Ishikawa (cell line): ENCODE measurements at regions not wholly inside any gene's neighbourhood (a gene's known extent, or its start where the extent isn't known, plus 50 kb on each side); places are given as distances from the start of the nearest gene placed in this dataset.

Experiments
- CEBPB ChIP-seq: IDR thresholded peaks from 2 replicates; pipeline ENCODE4 v1.6.1; 2012
- CREB1 ChIP-seq: IDR thresholded peaks from 2 replicates; pipeline ENCODE4 v1.6.1; 2012; ENCODE audit warnings: low read depth
- EGR1 ChIP-seq: IDR thresholded peaks from 2 replicates; pipeline ENCODE4 v1.6.1; 2012
- EP300 ChIP-seq: IDR thresholded peaks from 2 replicates; pipeline ENCODE4 v1.6.1; 2012; ENCODE audit warnings: borderline replicate concordance
- FOXM1 ChIP-seq: IDR thresholded peaks from 2 replicates; pipeline ENCODE4 v1.6.1; 2012; ENCODE audit warnings: low read depth, borderline replicate concordance
- NFIC ChIP-seq: IDR thresholded peaks from 2 replicates; pipeline ENCODE4 v1.6.1; 2012
- RAD21 ChIP-seq: IDR thresholded peaks from 2 replicates; pipeline ENCODE4 v1.6.1; 2012; ENCODE audit warnings: low read depth
- TAF1 ChIP-seq: IDR thresholded peaks from 2 replicates; pipeline ENCODE4 v1.6.1; 2012; ENCODE audit warnings: low read depth, mild to moderate bottlenecking
- TCF12 ChIP-seq: IDR thresholded peaks from 2 replicates; pipeline ENCODE4 v1.6.1; 2012; ENCODE audit warnings: low read depth
- TEAD4 ChIP-seq: IDR thresholded peaks from 2 replicates; pipeline ENCODE4 v1.6.1; 2012
- USF1 ChIP-seq: IDR thresholded peaks from 2 replicates; pipeline ENCODE4 v1.6.1; 2012
- YY1 ChIP-seq: IDR thresholded peaks from 2 replicates; pipeline ENCODE4 v1.6.1; 2012; ENCODE audit warnings: low read depth
- ZBTB7A ChIP-seq: IDR thresholded peaks from 2 replicates; pipeline ENCODE4 v1.6.1; 2012; ENCODE audit warnings: low read depth
- TF ChIP-seq, protein P1 (sequence below): IDR thresholded peaks from 2 replicates; pipeline ENCODE4 v1.6.1; 2012
- TF ChIP-seq, protein P2 (sequence below): IDR thresholded peaks from 2 replicates; pipeline ENCODE4 v1.6.1; 2012; ENCODE audit warnings: low read depth, mild to moderate bottlenecking

- TF ChIP-seq TAF1 (no peak), FOXM1 (no peak), RAD21 (no peak), ZBTB7A (no peak), YY1 (no peak)
These were observed 394.9 kb downstream of the DLEU7 start for GRCh38 chr13:50448535-50448998.

DNA sequence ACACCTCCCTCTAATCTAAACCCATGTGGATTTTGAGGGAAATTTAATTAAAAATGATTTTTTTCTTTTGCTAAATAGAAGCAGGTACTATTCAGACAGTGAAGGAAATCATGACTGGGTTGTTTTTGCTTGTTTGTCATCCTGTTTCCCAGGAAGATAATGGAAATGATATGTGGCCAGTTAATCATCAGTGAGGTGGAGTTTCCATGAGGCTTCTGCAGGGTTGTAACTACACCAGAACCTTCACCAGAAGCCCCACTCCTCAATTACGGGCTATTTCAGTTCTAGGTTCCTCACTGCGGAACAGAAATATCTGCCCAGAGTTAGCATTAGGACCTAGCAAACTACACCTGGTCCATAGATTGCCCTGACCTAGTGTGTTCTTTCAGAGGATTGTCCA is 394.0 kb downstream of the DLEU7 start:
- TF ChIP-seq, protein P1, sequence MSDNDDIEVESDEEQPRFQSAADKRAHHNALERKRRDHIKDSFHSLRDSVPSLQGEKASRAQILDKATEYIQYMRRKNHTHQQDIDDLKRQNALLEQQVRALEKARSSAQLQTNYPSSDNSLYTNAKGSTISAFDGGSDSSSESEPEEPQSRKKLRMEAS: no peak
- TF ChIP-seq FOXM1 (no peak), YY1 (no peak), CEBPB (no peak)

- no peak for TF ChIP-seq FOXM1
- no peak for TF ChIP-seq RAD21
These were observed 393.2 kb downstream of the DLEU7 start for GRCh38 chr13:50450279-50450678.

DNA sequence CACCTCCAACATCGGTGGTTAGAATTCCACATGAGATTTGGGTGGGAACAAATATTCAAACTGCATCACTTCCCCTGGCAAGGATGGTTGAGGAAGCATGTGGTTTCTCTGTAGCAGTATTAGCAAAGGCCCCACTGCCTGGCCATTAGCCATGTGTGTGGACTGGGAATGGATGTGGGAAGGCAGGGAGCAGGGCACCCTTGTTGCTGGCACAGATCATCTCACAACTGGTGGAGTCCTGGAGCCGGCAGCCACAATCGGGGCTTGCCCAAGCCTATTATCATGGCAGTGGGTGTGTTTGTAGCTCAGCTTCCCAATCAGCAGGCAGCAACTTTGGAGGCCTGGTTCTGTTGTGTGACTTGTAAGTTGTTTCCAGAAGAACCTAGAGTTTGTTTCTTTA is 391.9 kb downstream of the DLEU7 start:
- no peak for TF ChIP-seq RAD21
- no peak for TF ChIP-seq TEAD4
- TF ChIP-seq NFIC: no peak
- TF ChIP-seq USF1: no peak
- TF ChIP-seq CEBPB: no peak
- TF ChIP-seq YY1: no peak
- no peak for TF ChIP-seq ZBTB7A
- TF ChIP-seq CREB1: no peak
- no peak for TF ChIP-seq EGR1
- TF ChIP-seq EP300: no peak
- TF ChIP-seq, protein P2, sequence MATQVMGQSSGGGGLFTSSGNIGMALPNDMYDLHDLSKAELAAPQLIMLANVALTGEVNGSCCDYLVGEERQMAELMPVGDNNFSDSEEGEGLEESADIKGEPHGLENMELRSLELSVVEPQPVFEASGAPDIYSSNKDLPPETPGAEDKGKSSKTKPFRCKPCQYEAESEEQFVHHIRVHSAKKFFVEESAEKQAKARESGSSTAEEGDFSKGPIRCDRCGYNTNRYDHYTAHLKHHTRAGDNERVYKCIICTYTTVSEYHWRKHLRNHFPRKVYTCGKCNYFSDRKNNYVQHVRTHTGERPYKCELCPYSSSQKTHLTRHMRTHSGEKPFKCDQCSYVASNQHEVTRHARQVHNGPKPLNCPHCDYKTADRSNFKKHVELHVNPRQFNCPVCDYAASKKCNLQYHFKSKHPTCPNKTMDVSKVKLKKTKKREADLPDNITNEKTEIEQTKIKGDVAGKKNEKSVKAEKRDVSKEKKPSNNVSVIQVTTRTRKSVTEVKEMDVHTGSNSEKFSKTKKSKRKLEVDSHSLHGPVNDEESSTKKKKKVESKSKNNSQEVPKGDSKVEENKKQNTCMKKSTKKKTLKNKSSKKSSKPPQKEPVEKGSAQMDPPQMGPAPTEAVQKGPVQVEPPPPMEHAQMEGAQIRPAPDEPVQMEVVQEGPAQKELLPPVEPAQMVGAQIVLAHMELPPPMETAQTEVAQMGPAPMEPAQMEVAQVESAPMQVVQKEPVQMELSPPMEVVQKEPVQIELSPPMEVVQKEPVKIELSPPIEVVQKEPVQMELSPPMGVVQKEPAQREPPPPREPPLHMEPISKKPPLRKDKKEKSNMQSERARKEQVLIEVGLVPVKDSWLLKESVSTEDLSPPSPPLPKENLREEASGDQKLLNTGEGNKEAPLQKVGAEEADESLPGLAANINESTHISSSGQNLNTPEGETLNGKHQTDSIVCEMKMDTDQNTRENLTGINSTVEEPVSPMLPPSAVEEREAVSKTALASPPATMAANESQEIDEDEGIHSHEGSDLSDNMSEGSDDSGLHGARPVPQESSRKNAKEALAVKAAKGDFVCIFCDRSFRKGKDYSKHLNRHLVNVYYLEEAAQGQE: no peak
- TF ChIP-seq, protein P1: no peak
- TF ChIP-seq TAF1: no peak
- TF ChIP-seq FOXM1: no peak
- TF ChIP-seq TCF12: no peak

GRCh38 chr13:50452028-50452427 is 391.5 kb downstream of the DLEU7 start:
- TF ChIP-seq CEBPB (no peak), TEAD4 (no peak), USF1 (no peak), FOXM1 (no peak), YY1 (no peak), TCF12 (no peak), ZBTB7A (no peak), CREB1 (no peak), EGR1 (no peak), NFIC (no peak)
- TF ChIP-seq, protein P2: no peak
- TF ChIP-seq, protein P1: no peak

DNA sequence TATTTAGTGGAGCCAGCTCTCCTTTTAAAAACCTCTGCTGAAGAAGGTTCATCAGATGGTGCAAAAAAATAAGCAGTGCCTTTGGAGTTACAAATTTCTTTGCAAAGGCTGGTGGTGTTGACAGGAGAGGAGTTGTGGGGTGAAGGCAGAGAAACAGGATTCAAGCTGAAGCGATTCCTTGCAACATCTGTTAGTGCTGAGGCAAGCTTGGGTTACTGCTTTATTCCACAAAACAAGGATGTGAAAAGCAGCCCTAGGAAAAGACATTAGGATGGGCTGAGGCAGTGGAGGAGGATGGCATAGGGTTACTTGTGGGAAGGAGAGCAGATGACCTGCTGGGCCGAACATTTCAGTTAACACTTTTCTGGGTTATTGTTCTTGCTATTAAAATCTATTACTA is 390.7 kb downstream of the DLEU7 start:
- TF ChIP-seq TEAD4 (no peak), TCF12 (no peak), YY1 (no peak), EGR1 (no peak), CREB1 (no peak), NFIC (no peak), ZBTB7A (no peak), EP300 (no peak), USF1 (no peak), RAD21 (no peak), TAF1 (no peak), FOXM1 (no peak)
- TF ChIP-seq, protein P1: no peak
